GM12878 (cell line): ENCODE measurements at regions not wholly inside any gene's neighbourhood (a gene's known extent, or its start where the extent isn't known, plus 50 kb on each side); places are given as distances from the start of the nearest gene placed in this dataset.

Source experiments
- ATAC-seq: fragments of 200-7000 bp; cut with Tn5 transposase; 3 replicates; pipeline ENCODE4 v1.9.1; 2020; ENCODE audit warnings: mild to moderate bottlenecking, moderate library complexity
- BruUV-seq: library from RNA; stranded (reverse); fragments of 400-500 nt; replicated peaks from 2 replicates; lab custom pipeline; 2021; lab: Mats Ljungman, UMichigan
- CTCF ChIA-PET: fragments of 300-600 bp; sonication (Branson Sonifier 250); formaldehyde crosslinking; extraction: SDS; loops from one replicate; lab custom pipeline; 2021; ENCODE audit warnings: inconsistent platforms; lab: Yijun Ruan, JAX
- POLR2A ChIA-PET: fragments of 350-600 bp; formaldehyde crosslinking; extraction: SDS; loops from one replicate; lab custom pipeline; 2021; ENCODE audit warnings: inconsistent platforms; lab: Charles Lee
- RAD21 ChIA-PET: fragments of 300-600 bp; sonication (Branson Sonifier 250); formaldehyde crosslinking; loops from one replicate; lab custom pipeline; 2023; ENCODE audit warnings: antibody characterized with exemption; ENCODE audit not compliant: unreplicated experiment; lab: Charles Lee
- SMC1A ChIA-PET: fragments of 300-600 bp; sonication (Branson Sonifier 250); formaldehyde crosslinking; loops from one replicate; lab custom pipeline; 2023; ENCODE audit not compliant: unreplicated experiment, uncharacterized antibody; lab: Charles Lee
- DNase-seq: peaks from one replicate; pipeline ENCODE4 v3.0.0-alpha.2; 2011; ENCODE audit warnings: low read depth, low spot score
- FAIRE-seq: peaks from 3 replicates; lab custom pipeline; 2011; peaks lifted over from hg19 to GRCh38; lab: Jason Lieb, UNC
- H2AFZ ChIP-seq: 2 replicates; pipeline ENCODE4 v1.6.0; 2011; ENCODE audit warnings: low read depth, low read length, control low read depth; ENCODE audit not compliant: control insufficient read depth
- H3K27ac ChIP-seq: 2 replicates; pipeline ENCODE4 v1.5.1; 2011; ENCODE audit warnings: control low read depth; ENCODE audit not compliant: control insufficient read depth, insufficient read depth
- H3K27me3 ChIP-seq, 2 experiments: replicated peaks in 1 of 2; 2 replicates each; pipeline versions ENCODE4 v1.6.0 to v1.6.1; 2011; ENCODE audit warnings: low read length in 1 of 2; ENCODE audit not compliant: control insufficient read depth in 2 of 2, insufficient read depth in 2 of 2
- H3K36me3 ChIP-seq, 2 experiments: 2 replicates each; pipeline ENCODE4 v1.5.1; 2011; ENCODE audit warnings: low read length in 1 of 2; ENCODE audit not compliant: control insufficient read depth in 2 of 2, insufficient read depth in 2 of 2
- H3K4me1 ChIP-seq: 2 replicates; pipeline ENCODE4 v1.6.1; 2011; ENCODE audit warnings: mild to moderate bottlenecking, low read length, moderate library complexity, mixed read lengths; ENCODE audit not compliant: control insufficient read depth, insufficient read depth
- H3K4me2 ChIP-seq: 2 replicates; pipeline ENCODE4 v1.6.0; 2011; ENCODE audit warnings: control low read depth; ENCODE audit not compliant: control insufficient read depth, insufficient read depth
- H3K4me3 ChIP-seq: fragments of 200-600 bp; sonication (generic); 2 replicates; pipeline ENCODE4 v1.5.1; 2016
- H3K79me2 ChIP-seq: 2 replicates; pipeline ENCODE4 v1.6.0; 2011; ENCODE audit warnings: low read length; ENCODE audit not compliant: control insufficient read depth, insufficient read depth
- H3K9ac ChIP-seq: 2 replicates; pipeline ENCODE4 v1.8.0; 2011; ENCODE audit warnings: low read length, control low read depth, mixed read lengths; ENCODE audit not compliant: control insufficient read depth, insufficient read depth
- H3K9me3 ChIP-seq: replicated peaks from 3 replicates; pipeline ENCODE4 v1.5.1; 2011; ENCODE audit warnings: mild to moderate bottlenecking, low read length; ENCODE audit not compliant: control insufficient read depth, insufficient read depth
- H4K20me1 ChIP-seq: 2 replicates; pipeline ENCODE4 v1.6.0; 2011; ENCODE audit not compliant: control insufficient read depth, insufficient read depth
- ATF7 ChIP-seq: fragments of 450-650 bp; IDR thresholded peaks from 2 replicates; pipeline ENCODE4 v1.6.1; 2016; ENCODE audit warnings: low read depth, mild to moderate bottlenecking
- BCL3 ChIP-seq: IDR thresholded peaks from 2 replicates; pipeline ENCODE4 v1.6.1; 2011; ENCODE audit warnings: borderline replicate concordance, low read depth, mild to moderate bottlenecking, moderate library complexity, low read length; ENCODE audit not compliant: insufficient read depth, poor library complexity, severe bottlenecking
- BMI1 ChIP-seq: fragments of 450-650 bp; IDR thresholded peaks from 2 replicates; pipeline ENCODE4 v1.6.1; 2016; ENCODE audit warnings: mild to moderate bottlenecking, moderate library complexity, borderline replicate concordance
- CHD2 ChIP-seq: IDR thresholded peaks from 2 replicates; pipeline ENCODE4 v1.6.1; 2011; ENCODE audit warnings: low read depth, low read length, improper control_type of control experiment, borderline replicate concordance
- DPF2 ChIP-seq: fragments of 450-650 bp; IDR thresholded peaks from 2 replicates; pipeline ENCODE4 v1.6.1; 2017; ENCODE audit warnings: mild to moderate bottlenecking
- EED ChIP-seq: sonication (generic); IDR thresholded peaks from 2 replicates; pipeline ENCODE4 v1.6.1; 2016; ENCODE audit warnings: antibody characterized with exemption, low read depth
- EZH2 ChIP-seq: IDR thresholded peaks from 2 replicates; pipeline ENCODE4 v1.6.1; 2012; ENCODE audit warnings: low read depth, mild to moderate bottlenecking, control low read depth, inconsistent platforms, low read length, borderline replicate concordance; ENCODE audit not compliant: control insufficient read depth
- HDAC6 ChIP-seq: fragments of 200-600 bp; sonication (generic); IDR thresholded peaks from one replicate; pipeline ENCODE4 v1.8.0; 2017; ENCODE audit warnings: antibody characterized with exemption; ENCODE audit not compliant: unreplicated experiment
- HDGF ChIP-seq: fragments of 450-650 bp; IDR thresholded peaks from 2 replicates; pipeline ENCODE4 v1.6.1; 2016; ENCODE audit warnings: antibody characterized with exemption
- PRDM15 ChIP-seq: fragments of 450-650 bp; formaldehyde crosslinking; IDR thresholded peaks from 2 replicates; pipeline ENCODE4 v1.4.0; 2020; ENCODE audit warnings: mild to moderate bottlenecking, moderate library complexity
- SMAD5 ChIP-seq: IDR thresholded peaks from 2 replicates; pipeline ENCODE4 v1.6.1; 2016; ENCODE audit warnings: antibody characterized with exemption, low read depth
- TARDBP ChIP-seq: IDR thresholded peaks from 2 replicates; pipeline ENCODE4 v1.6.1; 2016; ENCODE audit warnings: borderline replicate concordance
- ZNF217 ChIP-seq: fragments of 450-650 bp; IDR thresholded peaks from 2 replicates; pipeline ENCODE4 v1.6.1; 2017; ENCODE audit warnings: antibody characterized with exemption, mild to moderate bottlenecking
- in situ Hi-C: fragments of 300-500 bp; cut with MboI; formaldehyde crosslinking; loops from 9 replicates; pipeline ENCODE4 v1.14.3; 2018; ENCODE audit warnings: mixed read lengths
- intact Hi-C: fragments of 100-400 bp; cut with micrococcal nuclease; formaldehyde crosslinking; loops from one replicate; pipeline ENCODE4 v1.14.2; 2022; ENCODE audit not compliant: unreplicated experiment
- TF ChIP-seq, protein P1 (sequence below): fragments of 450-650 bp; IDR thresholded peaks from 2 replicates; pipeline ENCODE4 v1.6.1; 2017; ENCODE audit warnings: mild to moderate bottlenecking, low read depth, inconsistent platforms; ENCODE audit not compliant: poor library complexity, severe bottlenecking
- TF ChIP-seq, protein P2 (sequence below): fragments of 450-650 bp; IDR thresholded peaks from 2 replicates; pipeline ENCODE4 v1.6.1; 2018; ENCODE audit warnings: mild to moderate bottlenecking, low read depth, moderate library complexity; ENCODE audit not compliant: partially characterized antibody

DNA sequence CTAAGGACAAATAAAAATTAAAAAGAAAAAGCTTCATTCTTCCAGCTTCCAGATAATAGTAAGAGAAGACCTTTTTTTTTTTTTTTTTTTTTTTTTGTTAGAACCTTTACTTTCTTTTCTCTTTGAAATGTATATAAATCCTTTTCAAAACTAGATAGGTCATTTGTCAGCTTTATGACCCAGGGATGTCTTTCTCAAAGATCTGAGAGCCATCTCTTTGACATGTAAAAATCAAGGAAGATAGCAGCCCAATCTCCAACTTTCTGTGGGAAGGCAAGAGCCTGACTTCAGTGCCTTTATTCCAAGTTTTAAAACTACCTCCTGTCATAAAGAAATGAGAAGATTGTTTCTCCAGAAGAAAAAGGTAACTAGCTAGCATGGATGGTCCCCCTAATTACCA is 203.3 kb upstream of the LRFN5 start:
- no peaks in the 10 kb centered on the region for H4K20me1 ChIP-seq
- ChIA-PET RAD21 (no interaction called here), CTCF (no interaction called here), SMC1A (no interaction called here), POLR2A (interaction anchor here (0.6 kb wide), 1 partner anchor 846 kb away, joined by 3 read pairs; no protein-coding TSS in a partner anchor)
- no peak overlapping the region for H2AFZ ChIP-seq
- H3K9ac ChIP-seq, result no peak overlapping the region
- in situ Hi-C loops (no loop called here), intact Hi-C loops (no loop called here)
- no peak overlapping the region for H3K4me3 ChIP-seq
- no peaks in the 10 kb centered on the region for H3K4me1 ChIP-seq
- H3K27ac ChIP-seq, result no peak overlapping the region
- H3K27me3 ChIP-seq, result no peaks in the 10 kb centered on the region
- BruUV-seq, result no TSS peak
- DNase-seq (no peak), ATAC-seq (no peak), FAIRE-seq (no peak)
- no peaks in the 10 kb centered on the region for H3K9me3 ChIP-seq
- H3K4me2 ChIP-seq, result no peak overlapping the region
- no peaks in the 10 kb centered on the region for H3K36me3 ChIP-seq
- H3K79me2 ChIP-seq, result no peaks in the 10 kb centered on the region
- TF ChIP-seq SMAD5 (no peak), HDGF (no peak), BCL3 (no peak), EZH2 (no peak), PRDM15 (CRISPR knock-in tag) (no peak), BMI1 (no peak), TARDBP (no peak), ATF7 (no peak), EED (no peak), ZNF217 (no peak), HDAC6 (no peak), DPF2 (no peak), CHD2 (no peak)
- TF ChIP-seq, protein P1, sequence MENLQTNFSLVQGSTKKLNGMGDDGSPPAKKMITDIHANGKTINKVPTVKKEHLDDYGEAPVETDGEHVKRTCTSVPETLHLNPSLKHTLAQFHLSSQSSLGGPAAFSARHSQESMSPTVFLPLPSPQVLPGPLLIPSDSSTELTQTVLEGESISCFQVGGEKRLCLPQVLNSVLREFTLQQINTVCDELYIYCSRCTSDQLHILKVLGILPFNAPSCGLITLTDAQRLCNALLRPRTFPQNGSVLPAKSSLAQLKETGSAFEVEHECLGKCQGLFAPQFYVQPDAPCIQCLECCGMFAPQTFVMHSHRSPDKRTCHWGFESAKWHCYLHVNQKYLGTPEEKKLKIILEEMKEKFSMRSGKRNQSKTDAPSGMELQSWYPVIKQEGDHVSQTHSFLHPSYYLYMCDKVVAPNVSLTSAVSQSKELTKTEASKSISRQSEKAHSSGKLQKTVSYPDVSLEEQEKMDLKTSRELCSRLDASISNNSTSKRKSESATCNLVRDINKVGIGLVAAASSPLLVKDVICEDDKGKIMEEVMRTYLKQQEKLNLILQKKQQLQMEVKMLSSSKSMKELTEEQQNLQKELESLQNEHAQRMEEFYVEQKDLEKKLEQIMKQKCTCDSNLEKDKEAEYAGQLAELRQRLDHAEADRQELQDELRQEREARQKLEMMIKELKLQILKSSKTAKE, result no peak
- TF ChIP-seq, protein P2, sequence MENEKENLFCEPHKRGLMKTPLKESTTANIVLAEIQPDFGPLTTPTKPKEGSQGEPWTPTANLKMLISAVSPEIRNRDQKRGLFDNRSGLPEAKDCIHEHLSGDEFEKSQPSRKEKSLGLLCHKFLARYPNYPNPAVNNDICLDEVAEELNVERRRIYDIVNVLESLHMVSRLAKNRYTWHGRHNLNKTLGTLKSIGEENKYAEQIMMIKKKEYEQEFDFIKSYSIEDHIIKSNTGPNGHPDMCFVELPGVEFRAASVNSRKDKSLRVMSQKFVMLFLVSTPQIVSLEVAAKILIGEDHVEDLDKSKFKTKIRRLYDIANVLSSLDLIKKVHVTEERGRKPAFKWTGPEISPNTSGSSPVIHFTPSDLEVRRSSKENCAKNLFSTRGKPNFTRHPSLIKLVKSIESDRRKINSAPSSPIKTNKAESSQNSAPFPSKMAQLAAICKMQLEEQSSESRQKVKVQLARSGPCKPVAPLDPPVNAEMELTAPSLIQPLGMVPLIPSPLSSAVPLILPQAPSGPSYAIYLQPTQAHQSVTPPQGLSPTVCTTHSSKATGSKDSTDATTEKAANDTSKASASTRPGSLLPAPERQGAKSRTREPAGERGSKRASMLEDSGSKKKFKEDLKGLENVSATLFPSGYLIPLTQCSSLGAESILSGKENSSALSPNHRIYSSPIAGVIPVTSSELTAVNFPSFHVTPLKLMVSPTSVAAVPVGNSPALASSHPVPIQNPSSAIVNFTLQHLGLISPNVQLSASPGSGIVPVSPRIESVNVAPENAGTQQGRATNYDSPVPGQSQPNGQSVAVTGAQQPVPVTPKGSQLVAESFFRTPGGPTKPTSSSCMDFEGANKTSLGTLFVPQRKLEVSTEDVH, result no peak
